Uterus (tissue), 3 donors: ENCODE measurements at regions not wholly inside any gene's neighbourhood (a gene's known extent, or its start where the extent isn't known, plus 50 kb on each side); places are given as distances from the start of the nearest gene placed in this dataset.

Experiments used
- DNase-seq, 2 donors: peaks; one replicate each; pipeline ENCODE4 v3.0.0-alpha.2; 2019 to 2020
- H3K27ac ChIP-seq, 2 donors: fragments of 200-600 bp; sonication (generic); 1 replicate in 1 of 2; 2 replicates in 1 of 2; pipeline ENCODE4 v1.5.1; 2016 to 2018
- H3K27me3 ChIP-seq, 2 donors: fragments of 200-600 bp; sonication (generic); one replicate each; pipeline ENCODE4 v1.5.1; 2018 to 2019; ENCODE audit warnings: control low read depth in 1 of 2
- H3K36me3 ChIP-seq, 2 donors: fragments of 200-600 bp; sonication (generic); one replicate each; pipeline ENCODE4 v1.5.1; 2019; ENCODE audit warnings: control low read depth in 1 of 2
- H3K4me1 ChIP-seq, 2 donors: fragments of 200-600 bp; sonication (generic); one replicate each; pipeline ENCODE4 v1.5.1; 2018 to 2019; ENCODE audit warnings: control low read depth in 1 of 2
- H3K4me3 ChIP-seq, 2 donors: fragments of 200-600 bp; sonication (generic); 1 replicate in 1 of 2; 2 replicates in 1 of 2; pipeline ENCODE4 v1.5.1; 2018 to 2019; ENCODE audit warnings: mild to moderate bottlenecking in 1 of 2
- H3K9me3 ChIP-seq, 2 donors: fragments of 200-600 bp; sonication (generic); one replicate each; pipeline ENCODE4 v1.5.1; 2019; ENCODE audit warnings: control low read depth in 1 of 2
- POLR2A ChIP-seq, 2 donors: fragments of 450-650 bp; IDR thresholded peaks; one replicate each; pipeline ENCODE4 v1.6.1; 2016; ENCODE audit warnings: antibody characterized with exemption in 2 of 2, mild to moderate bottlenecking in 1 of 2, moderate library complexity in 1 of 2
- intact Hi-C: fragments of 100-400 bp; cut with DNase I; formaldehyde crosslinking; loops from one replicate; pipeline ENCODE4 v1.15.1; 2023; ENCODE audit warnings: low total_unique reads
- TF ChIP-seq, protein P1 (sequence below), 4 experiments: fragments of 200-600 bp in 2 of 4; fragments of 450-650 bp in 2 of 4; sonication (generic) in 2 of 4; IDR thresholded peaks; one replicate each; pipeline ENCODE4 v1.5.1; 2016 to 2019; ENCODE audit warnings: antibody characterized with exemption in 4 of 4, mild to moderate bottlenecking in 2 of 4, moderate library complexity in 1 of 4
- donor health status: DM: yes; HTN: yes; CAD: no.

DNA sequence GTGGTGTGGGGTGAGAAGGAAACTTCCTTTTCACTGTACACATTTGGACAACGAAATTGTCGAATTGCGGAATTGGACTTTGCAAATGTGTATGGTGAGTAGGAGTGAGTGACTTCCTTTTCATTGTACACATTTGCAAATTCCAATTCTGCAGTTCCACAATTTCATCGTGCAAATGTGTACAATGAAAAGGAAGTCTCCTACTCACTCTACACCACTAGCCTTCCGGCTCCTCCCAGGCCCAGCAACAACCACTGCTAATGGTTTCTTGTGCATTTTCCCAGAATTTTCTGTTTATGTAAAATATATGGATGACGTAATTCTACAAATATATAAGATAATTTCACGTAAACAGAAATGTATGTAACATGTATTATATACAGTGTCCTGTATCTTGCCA is 118.5 kb downstream of the ARL4A start:
- H3K4me3 ChIP-seq: no peak overlapping the region
- no peak overlapping the region for H3K27ac ChIP-seq
- TF ChIP-seq, protein P1, sequence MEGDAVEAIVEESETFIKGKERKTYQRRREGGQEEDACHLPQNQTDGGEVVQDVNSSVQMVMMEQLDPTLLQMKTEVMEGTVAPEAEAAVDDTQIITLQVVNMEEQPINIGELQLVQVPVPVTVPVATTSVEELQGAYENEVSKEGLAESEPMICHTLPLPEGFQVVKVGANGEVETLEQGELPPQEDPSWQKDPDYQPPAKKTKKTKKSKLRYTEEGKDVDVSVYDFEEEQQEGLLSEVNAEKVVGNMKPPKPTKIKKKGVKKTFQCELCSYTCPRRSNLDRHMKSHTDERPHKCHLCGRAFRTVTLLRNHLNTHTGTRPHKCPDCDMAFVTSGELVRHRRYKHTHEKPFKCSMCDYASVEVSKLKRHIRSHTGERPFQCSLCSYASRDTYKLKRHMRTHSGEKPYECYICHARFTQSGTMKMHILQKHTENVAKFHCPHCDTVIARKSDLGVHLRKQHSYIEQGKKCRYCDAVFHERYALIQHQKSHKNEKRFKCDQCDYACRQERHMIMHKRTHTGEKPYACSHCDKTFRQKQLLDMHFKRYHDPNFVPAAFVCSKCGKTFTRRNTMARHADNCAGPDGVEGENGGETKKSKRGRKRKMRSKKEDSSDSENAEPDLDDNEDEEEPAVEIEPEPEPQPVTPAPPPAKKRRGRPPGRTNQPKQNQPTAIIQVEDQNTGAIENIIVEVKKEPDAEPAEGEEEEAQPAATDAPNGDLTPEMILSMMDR (IDR thresholded peaks at IDR 0.05): no peak
- TF ChIP-seq POLR2A (IDR thresholded peaks at IDR 0.05): no peak
- no peaks in the 10 kb centered on the region for H3K4me1 ChIP-seq
- intact Hi-C loops: no loop called here
- no peak for DNase-seq
- H3K9me3 ChIP-seq: no peaks in the 10 kb centered on the region
- no peaks in the 10 kb centered on the region for H3K27me3 ChIP-seq
- H3K36me3 ChIP-seq: no peaks in the 10 kb centered on the region

DNA sequence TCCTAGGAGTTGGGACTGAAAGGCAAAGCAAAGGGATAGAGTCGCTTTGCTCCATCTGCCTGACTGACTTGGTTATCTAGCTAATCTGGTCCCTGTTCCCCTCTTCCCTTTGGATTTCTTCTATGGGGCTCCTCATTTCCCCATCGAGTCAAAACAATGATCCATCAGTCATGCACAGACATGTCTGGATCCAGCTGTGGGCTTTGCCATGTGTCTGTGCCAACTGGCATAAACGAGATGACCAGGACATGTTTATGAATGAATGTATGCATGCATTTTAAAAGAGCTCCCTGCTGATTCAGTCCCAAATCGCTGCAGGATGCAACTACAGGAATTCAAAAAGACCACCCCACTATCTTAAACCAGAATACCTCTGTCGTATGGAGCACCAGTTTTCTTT is 122.0 kb downstream of the ARL4A start:
- H3K36me3 ChIP-seq: no peaks in the 10 kb centered on the region
- no peak overlapping the region for H3K27ac ChIP-seq
- H3K4me3 ChIP-seq: no peak overlapping the region
- no peaks in the 10 kb centered on the region for H3K4me1 ChIP-seq
- TF ChIP-seq, protein P1 (IDR thresholded peaks at IDR 0.05): no peak
- TF ChIP-seq POLR2A (IDR thresholded peaks at IDR 0.05): no peak
- intact Hi-C loops: no loop called here
- no peaks in the 10 kb centered on the region for H3K9me3 ChIP-seq
- no peaks in the 10 kb centered on the region for H3K27me3 ChIP-seq
- no peak for DNase-seq

DNA sequence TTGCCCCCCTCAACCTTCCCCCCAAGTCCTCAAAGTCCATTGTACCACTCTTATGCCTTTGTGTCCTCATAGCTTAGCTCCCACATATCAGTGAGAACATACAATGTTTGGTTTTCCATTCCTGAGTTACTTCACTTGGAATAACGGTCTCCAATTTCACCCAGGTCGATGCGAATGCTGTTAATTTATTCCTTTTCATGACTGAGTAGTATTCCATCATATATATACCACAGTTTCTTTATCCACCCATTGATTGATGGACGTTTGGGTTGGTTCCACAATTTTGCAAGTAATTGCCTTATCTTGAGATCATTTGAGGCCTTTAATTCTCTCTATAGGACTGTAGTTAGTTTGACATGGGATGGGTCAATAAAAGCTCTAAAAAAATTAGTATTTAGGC is 124.7 kb downstream of the ARL4A start:
- Histone ChIP-seq H3K4me3 (no peak overlapping the region), H3K27me3 (no peaks in the 10 kb centered on the region), H3K4me1 (no peaks in the 10 kb centered on the region), H3K9me3 (no peaks in the 10 kb centered on the region), H3K27ac (peak overlapping the region; percentile 30 to 36), H3K36me3 (no peaks in the 10 kb centered on the region)
- intact Hi-C loops: no loop called here
- no peak for DNase-seq
- TF ChIP-seq, protein P1 (IDR thresholded peaks at IDR 0.05): no peak
- TF ChIP-seq POLR2A (IDR thresholded peaks at IDR 0.05): no peak

DNA sequence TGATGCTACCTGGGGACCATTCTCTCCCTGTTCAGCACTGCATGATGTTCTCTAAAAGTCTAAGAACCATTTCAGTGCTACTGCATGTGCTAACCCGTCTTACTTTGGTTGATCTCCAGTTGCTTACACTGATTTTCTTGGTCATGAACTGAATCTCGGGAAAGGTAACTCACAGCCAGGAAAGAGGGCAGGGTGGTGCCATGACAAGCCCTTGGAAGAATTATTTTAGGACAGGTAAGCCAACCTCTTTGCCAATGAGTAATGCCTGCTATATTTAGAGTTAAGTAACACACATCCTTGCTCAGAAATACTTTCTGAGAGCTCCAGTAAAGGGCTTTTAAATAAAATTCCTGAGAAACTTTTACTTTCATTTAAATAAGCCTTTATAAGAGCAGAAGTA is 126.7 kb downstream of the ARL4A start:
- H3K4me3 ChIP-seq: no peak overlapping the region
- no peak for DNase-seq
- H3K9me3 ChIP-seq: no peaks in the 10 kb centered on the region
- H3K27me3 ChIP-seq: no peaks in the 10 kb centered on the region
- peak overlapping the region in 1 of 2 donors; percentile 2 for H3K27ac ChIP-seq
- no peaks in the 10 kb centered on the region for H3K4me1 ChIP-seq
- intact Hi-C loops: no loop called here
- H3K36me3 ChIP-seq: no peaks in the 10 kb centered on the region
- no peak for TF ChIP-seq POLR2A (IDR thresholded peaks at IDR 0.05)
- TF ChIP-seq, protein P1 (IDR thresholded peaks at IDR 0.05): no peak

DNA sequence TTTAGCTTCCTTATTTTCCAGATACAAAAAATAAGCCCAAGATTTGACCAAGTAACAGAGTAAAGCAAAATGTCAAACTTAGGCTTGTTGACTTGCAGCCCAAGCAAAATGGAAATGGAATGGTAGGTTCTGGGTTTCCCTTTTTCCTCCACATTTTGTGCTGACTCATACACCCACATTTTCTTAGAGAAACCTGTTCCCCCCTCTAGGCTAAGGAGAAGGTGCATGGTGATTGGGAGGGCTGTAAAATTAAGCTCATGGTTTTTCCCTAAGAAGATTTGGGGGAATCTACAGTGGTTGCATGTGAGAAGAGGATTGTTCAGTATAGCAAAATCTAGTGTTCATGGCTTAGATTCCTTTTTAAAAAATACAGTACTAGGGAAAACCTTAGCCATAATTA is 127.4 kb downstream of the ARL4A start:
- DNase-seq: no peak
- no peaks in the 10 kb centered on the region for H3K36me3 ChIP-seq
- H3K4me1 ChIP-seq: no peaks in the 10 kb centered on the region
- no peaks in the 10 kb centered on the region for H3K27me3 ChIP-seq
- H3K27ac ChIP-seq: no peak overlapping the region
- TF ChIP-seq, protein P1 (IDR thresholded peaks at IDR 0.05): no peak
- no peak for TF ChIP-seq POLR2A (IDR thresholded peaks at IDR 0.05)
- intact Hi-C loops: no loop called here
- H3K4me3 ChIP-seq: no peak overlapping the region
- H3K9me3 ChIP-seq: no peaks in the 10 kb centered on the region
